HUDEP-2 (cell line): ENCODE measurements at regions not wholly inside any gene's neighbourhood (a gene's known extent, or its start where the extent isn't known, plus 50 kb on each side); places are given as distances from the start of the nearest gene placed in this dataset.
A peak's percentile ranks its signal among the peaks of the same experiment; 100 is the strongest.
"Not testable (repeated sequence)": the region's sequence is repeated elsewhere in the genome, so short reads cannot be mapped to it uniquely, and the experiment has no call there.

Experiments used
- DNase-seq, 76 experiments: peaks; one replicate each; lab custom pipeline; 2025; ENCODE audit not compliant: unreplicated experiment in 76 of 76; lab: John Stamatoyannopoulos, UW

GRCh38 chr4:170853422-170854021, 763.8 kb upstream of the AADAT start:
- DNase-seq: peak in 26 of 76 experiments; percentile 0 to 39 (median 3)

- no peak for DNase-seq
Observed at GRCh38 chr4:170849969-170850368, 760.2 kb upstream of the AADAT start.

- DNase-seq: no peak
Observed at GRCh38 chr4:170827562-170828274, 738.0 kb upstream of the AADAT start.

GRCh38 chr4:170818786-170819185, 729.0 kb upstream of the AADAT start:
- no peak for DNase-seq

- DNase-seq: no peak
Observed at GRCh38 chr4:170805352-170805751, 715.6 kb upstream of the AADAT start.

GRCh38 chr4:170804930-170805329, 715.2 kb upstream of the AADAT start:
- DNase-seq: no peak

GRCh38 chr4:170803492-170803891, 713.7 kb upstream of the AADAT start:
- no peak for DNase-seq

GRCh38 chr4:170801771-170802170, 712.0 kb upstream of the AADAT start:
- DNase-seq: no peak

- no peak for DNase-seq
Observed at GRCh38 chr4:170794525-170794924, 704.8 kb upstream of the AADAT start.

- not testable (repeated sequence) for DNase-seq
Observed at GRCh38 chr4:170788540-170789051, 698.8 kb upstream of the AADAT start.

GRCh38 chr4:170777663-170778062, 687.9 kb upstream of the AADAT start:
- no peak for DNase-seq

GRCh38 chr4:170776983-170777382, 687.2 kb upstream of the AADAT start:
- no peak for DNase-seq

- no peak for DNase-seq
Observed at GRCh38 chr4:170775851-170776250, 686.1 kb upstream of the AADAT start.

- no peak for DNase-seq
Observed at GRCh38 chr4:170773709-170774273, 684.0 kb upstream of the AADAT start.

- no peak for DNase-seq
Observed at GRCh38 chr4:170772429-170772828, 682.7 kb upstream of the AADAT start.

GRCh38 chr4:170770664-170771063, 680.9 kb upstream of the AADAT start:
- DNase-seq: no peak

GRCh38 chr4:170769862-170770261, 680.1 kb upstream of the AADAT start:
- DNase-seq: no peak

GRCh38 chr4:170758988-170759387, 669.2 kb upstream of the AADAT start:
- DNase-seq: no peak

- no peak for DNase-seq
Observed at GRCh38 chr4:170750519-170750918, 660.8 kb upstream of the AADAT start.

GRCh38 chr4:170748975-170749374, 659.2 kb upstream of the AADAT start:
- DNase-seq: no peak

GRCh38 chr4:170743633-170744032, 653.9 kb upstream of the AADAT start:
- DNase-seq: no peak

- no peak for DNase-seq
Observed at GRCh38 chr4:170741856-170742255, 652.1 kb upstream of the AADAT start.
